ENCODE measurements at regions not wholly inside any gene's neighbourhood (a gene's known extent, or its start where the extent isn't known, plus 50 kb on each side); places are given as distances from the start of the nearest gene placed in this dataset.

DNA sequence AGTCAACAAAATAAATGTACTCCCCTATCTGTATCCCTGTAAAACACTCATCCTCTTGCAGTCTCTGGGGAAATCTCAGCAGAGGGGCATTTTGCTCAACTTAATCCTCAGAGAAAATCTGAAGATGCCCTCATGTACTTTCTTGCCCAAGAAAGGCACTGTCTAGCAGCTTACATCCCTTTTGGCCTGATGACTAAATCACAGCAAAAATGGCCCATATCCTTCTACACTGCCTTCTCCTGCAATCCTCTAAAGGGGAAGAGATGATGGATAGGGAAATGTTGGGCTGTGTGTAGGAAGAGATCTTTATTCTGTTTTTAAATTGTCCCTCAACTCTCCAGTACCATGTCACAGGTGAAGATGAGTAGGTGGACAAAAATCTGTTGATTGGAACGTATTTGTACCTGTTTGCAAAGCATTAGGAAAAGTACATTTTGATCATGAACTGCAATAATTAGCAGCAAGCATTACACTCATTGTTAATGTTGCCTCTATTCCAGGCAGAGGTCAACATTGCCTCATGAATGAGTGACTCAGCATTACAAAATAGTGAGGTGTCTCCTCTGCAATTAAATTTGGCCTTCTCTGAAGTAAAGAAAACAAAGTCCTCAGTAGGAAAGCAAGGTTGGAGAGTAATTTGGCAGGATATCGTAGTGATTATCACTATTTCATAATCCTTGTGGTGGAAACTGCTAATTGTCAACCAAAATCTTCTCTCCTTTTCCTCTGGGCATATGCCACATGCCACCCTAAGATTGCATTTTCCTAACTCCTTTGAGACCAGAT lies 172.4 kb upstream of the CAND1 start:
- TF ChIP-seq, protein P1, sequence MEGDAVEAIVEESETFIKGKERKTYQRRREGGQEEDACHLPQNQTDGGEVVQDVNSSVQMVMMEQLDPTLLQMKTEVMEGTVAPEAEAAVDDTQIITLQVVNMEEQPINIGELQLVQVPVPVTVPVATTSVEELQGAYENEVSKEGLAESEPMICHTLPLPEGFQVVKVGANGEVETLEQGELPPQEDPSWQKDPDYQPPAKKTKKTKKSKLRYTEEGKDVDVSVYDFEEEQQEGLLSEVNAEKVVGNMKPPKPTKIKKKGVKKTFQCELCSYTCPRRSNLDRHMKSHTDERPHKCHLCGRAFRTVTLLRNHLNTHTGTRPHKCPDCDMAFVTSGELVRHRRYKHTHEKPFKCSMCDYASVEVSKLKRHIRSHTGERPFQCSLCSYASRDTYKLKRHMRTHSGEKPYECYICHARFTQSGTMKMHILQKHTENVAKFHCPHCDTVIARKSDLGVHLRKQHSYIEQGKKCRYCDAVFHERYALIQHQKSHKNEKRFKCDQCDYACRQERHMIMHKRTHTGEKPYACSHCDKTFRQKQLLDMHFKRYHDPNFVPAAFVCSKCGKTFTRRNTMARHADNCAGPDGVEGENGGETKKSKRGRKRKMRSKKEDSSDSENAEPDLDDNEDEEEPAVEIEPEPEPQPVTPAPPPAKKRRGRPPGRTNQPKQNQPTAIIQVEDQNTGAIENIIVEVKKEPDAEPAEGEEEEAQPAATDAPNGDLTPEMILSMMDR (IDR thresholded peaks at IDR 0.05) = no peak
- TF ChIP-seq POLR2AphosphoS5 (IDR thresholded peaks at IDR 0.05) (no peak), EP300 (IDR thresholded peaks at IDR 0.05) (no peak), POLR2A (IDR thresholded peaks at IDR 0.05) (no peak)
